Rectal smooth muscle tissue (tissue), 1 donor: ENCODE measurements at regions not wholly inside any gene's neighbourhood (a gene's known extent, or its start where the extent isn't known, plus 50 kb on each side); places are given as distances from the start of the nearest gene placed in this dataset.

Experiments
- H3K27ac ChIP-seq: one replicate; pipeline ENCODE4 v1.7.0; 2013; ENCODE audit warnings: low read depth, low read length, inconsistent platforms
- H3K27me3 ChIP-seq: one replicate; pipeline ENCODE4 v1.7.0; 2013; ENCODE audit warnings: low read length; ENCODE audit not compliant: control insufficient read depth, insufficient read depth
- H3K36me3 ChIP-seq: one replicate; pipeline ENCODE4 v1.7.0; 2013; ENCODE audit warnings: low read length; ENCODE audit not compliant: control insufficient read depth, insufficient read depth
- H3K4me1 ChIP-seq: one replicate; pipeline ENCODE4 v1.7.0; 2013; ENCODE audit warnings: low read length; ENCODE audit not compliant: control insufficient read depth, insufficient read depth
- H3K4me3 ChIP-seq: one replicate; pipeline ENCODE4 v1.7.0; 2013; ENCODE audit warnings: low read length
- H3K9ac ChIP-seq: one replicate; pipeline ENCODE4 v1.7.0; 2013; ENCODE audit warnings: low read length

GRCh38 chr13:24083722-24084421 is 76.6 kb upstream of the SPATA13 start:
- no peak overlapping the region for H3K9ac ChIP-seq
- no peaks in the 10 kb centered on the region for H3K27me3 ChIP-seq
- no peaks in the 10 kb centered on the region for H3K36me3 ChIP-seq
- H3K4me3 ChIP-seq = no peak overlapping the region
- no peak overlapping the region for H3K27ac ChIP-seq
- peaks cover 6% of the 10 kb centered on the region for H3K4me1 ChIP-seq

DNA sequence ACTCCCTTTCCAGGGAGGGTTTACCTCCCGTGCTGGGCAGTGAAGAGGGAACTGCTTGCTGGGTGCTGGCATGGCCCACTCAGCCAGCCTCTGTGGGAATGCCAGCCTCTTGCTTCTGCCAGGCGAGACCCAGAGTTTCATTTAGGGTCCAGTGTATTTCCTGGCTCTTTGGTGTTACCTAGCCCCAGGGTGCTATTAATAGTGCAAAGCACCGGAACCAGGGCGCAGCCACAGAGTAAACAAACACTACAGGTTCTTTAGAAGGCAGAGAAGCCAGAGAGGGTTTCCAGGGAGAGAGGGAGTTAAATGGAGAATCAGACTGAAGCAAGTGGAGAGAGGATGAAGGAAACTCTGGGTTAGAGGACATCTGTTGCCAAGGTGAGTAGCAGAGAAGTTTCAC is 74.9 kb upstream of the SPATA13 start:
- H3K36me3 ChIP-seq = no peaks in the 10 kb centered on the region
- H3K27me3 ChIP-seq = no peaks in the 10 kb centered on the region
- H3K4me1 ChIP-seq = peaks cover under 1% of the 10 kb centered on the region
- no peak overlapping the region for H3K9ac ChIP-seq
- no peak overlapping the region for H3K4me3 ChIP-seq
- H3K27ac ChIP-seq = no peak overlapping the region

DNA sequence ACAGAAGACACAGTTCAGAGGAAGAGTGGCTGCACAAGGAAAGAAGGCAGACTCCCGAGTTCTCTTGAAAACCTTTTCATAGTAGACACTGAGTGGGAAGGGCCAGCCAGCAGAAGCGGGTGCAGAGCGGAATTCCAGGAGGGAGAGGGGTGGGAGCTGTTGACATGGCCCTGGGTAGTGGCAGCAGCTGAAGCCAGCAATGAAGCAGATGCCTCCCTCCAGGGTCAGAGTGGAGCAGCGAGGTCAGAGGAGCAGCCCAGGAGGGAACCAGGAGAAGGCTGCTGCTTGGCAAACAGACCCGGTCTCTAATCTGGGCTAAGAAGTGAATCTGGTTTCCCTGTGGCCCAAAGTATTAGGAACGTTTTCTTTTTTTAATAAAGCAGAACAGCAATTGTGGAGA is 73.9 kb upstream of the SPATA13 start:
- no peak overlapping the region for H3K9ac ChIP-seq

GRCh38 chr13:24087605-24088225 is 72.8 kb upstream of the SPATA13 start:
- H3K36me3 ChIP-seq = no peaks in the 10 kb centered on the region
- H3K9ac ChIP-seq = no peak overlapping the region
- no peaks in the 10 kb centered on the region for H3K4me1 ChIP-seq
- no peak overlapping the region for H3K4me3 ChIP-seq
- H3K27me3 ChIP-seq = no peaks in the 10 kb centered on the region
- H3K27ac ChIP-seq = no peak overlapping the region

More for the DNA sequence above, 73.9 kb upstream of the SPATA13 start:
- Histone ChIP-seq H3K27ac (no peak overlapping the region), H3K36me3 (no peaks in the 10 kb centered on the region), H3K4me1 (no peaks in the 10 kb centered on the region), H3K27me3 (no peaks in the 10 kb centered on the region), H3K4me3 (no peak overlapping the region)

- no peak overlapping the region for H3K9ac ChIP-seq
- no peak overlapping the region for H3K4me3 ChIP-seq
- no peaks in the 10 kb centered on the region for H3K27me3 ChIP-seq
- H3K36me3 ChIP-seq = no peaks in the 10 kb centered on the region
- no peaks in the 10 kb centered on the region for H3K4me1 ChIP-seq
- no peak overlapping the region for H3K27ac ChIP-seq
These were observed 70.5 kb upstream of the SPATA13 start for GRCh38 chr13:24090049-24090448.

DNA sequence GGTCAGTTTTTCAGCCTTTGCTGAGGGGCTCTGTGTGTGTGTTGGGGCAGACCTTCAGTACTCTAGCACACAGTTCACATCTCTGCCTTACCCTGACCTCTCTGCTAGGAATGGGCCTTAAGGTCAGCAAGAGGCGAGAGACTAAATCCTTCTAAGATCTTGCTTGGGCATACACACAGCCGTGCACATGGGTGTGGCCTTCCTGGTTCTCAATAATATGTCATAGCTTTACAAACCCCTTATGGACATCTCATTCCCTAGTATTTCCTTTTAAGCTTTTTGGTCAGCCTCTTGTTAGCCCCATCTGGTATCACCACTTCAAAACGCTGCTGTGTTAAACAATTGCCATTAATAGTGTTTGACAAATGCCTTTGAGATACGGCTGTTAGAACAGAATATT is 69.4 kb upstream of the SPATA13 start:
- Histone ChIP-seq H3K4me3 (no peak overlapping the region), H3K27ac (no peak overlapping the region), H3K36me3 (no peaks in the 10 kb centered on the region), H3K4me1 (no peaks in the 10 kb centered on the region), H3K9ac (no peak overlapping the region), H3K27me3 (no peaks in the 10 kb centered on the region)

DNA sequence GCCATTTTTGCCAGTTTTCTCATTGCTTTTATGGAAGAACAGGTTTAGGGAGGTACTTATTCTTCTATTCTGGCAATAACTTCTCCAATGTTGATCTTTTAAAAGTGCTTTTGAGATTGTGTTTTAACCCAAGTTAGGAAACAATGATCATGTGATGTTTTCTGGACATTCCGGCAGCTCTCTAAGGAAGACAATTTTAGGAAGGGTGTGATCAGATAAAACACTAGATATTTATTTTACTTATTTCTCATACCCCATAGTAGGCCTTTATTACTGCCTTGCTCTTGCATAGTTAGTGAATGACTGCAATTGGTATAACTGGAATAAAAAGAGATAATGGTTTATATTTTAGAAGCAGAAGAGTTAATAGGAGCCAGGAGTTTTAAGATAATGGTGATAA is 68.4 kb upstream of the SPATA13 start:
- no peak overlapping the region for H3K4me3 ChIP-seq
- H3K9ac ChIP-seq = no peak overlapping the region
- no peaks in the 10 kb centered on the region for H3K36me3 ChIP-seq
- H3K4me1 ChIP-seq = no peaks in the 10 kb centered on the region
- H3K27ac ChIP-seq = no peak overlapping the region
- no peaks in the 10 kb centered on the region for H3K27me3 ChIP-seq

GRCh38 chr13:24093047-24093446 is 67.5 kb upstream of the SPATA13 start:
- Histone ChIP-seq H3K27ac (no peak overlapping the region), H3K27me3 (no peaks in the 10 kb centered on the region), H3K36me3 (no peaks in the 10 kb centered on the region), H3K4me3 (no peak overlapping the region), H3K9ac (no peak overlapping the region), H3K4me1 (no peaks in the 10 kb centered on the region)

- Histone ChIP-seq H3K27me3 (no peaks in the 10 kb centered on the region), H3K27ac (no peak overlapping the region), H3K4me1 (no peaks in the 10 kb centered on the region), H3K36me3 (no peaks in the 10 kb centered on the region), H3K9ac (no peak overlapping the region), H3K4me3 (no peak overlapping the region)
These were observed 63.9 kb upstream of the SPATA13 start for GRCh38 chr13:24096659-24097058.

DNA sequence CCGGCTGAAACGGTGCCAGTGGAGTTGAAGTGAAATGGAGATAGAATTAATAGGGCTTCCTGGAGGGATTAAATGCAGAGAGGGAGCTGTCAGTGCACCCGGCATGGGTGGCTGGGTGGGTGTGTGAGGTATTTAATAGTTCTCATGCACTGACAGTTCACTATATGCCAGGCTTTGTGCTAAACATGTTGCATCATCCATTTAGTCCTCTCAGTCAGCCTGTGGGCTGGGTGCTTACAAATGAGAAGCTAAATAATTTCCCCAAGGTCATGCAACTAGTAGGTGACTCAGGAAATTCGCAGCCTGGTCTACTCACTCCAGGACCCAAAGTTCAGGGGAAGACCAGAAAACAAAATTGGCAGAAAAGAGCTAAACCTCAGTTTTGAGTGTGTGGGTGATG is 63.5 kb upstream of the SPATA13 start:
- H3K4me1 ChIP-seq = no peaks in the 10 kb centered on the region
- H3K27me3 ChIP-seq = no peaks in the 10 kb centered on the region
- H3K27ac ChIP-seq = no peak overlapping the region

GRCh38 chr13:24097667-24098066 is 62.9 kb upstream of the SPATA13 start:
- Histone ChIP-seq H3K9ac (no peak overlapping the region), H3K4me1 (no peaks in the 10 kb centered on the region), H3K4me3 (no peak overlapping the region), H3K36me3 (no peaks in the 10 kb centered on the region), H3K27me3 (no peaks in the 10 kb centered on the region), H3K27ac (no peak overlapping the region)

More for the DNA sequence above, 63.5 kb upstream of the SPATA13 start:
- Histone ChIP-seq H3K36me3 (no peaks in the 10 kb centered on the region), H3K4me3 (no peak overlapping the region), H3K9ac (no peak overlapping the region)

GRCh38 chr13:24099490-24099889 is 61.0 kb upstream of the SPATA13 start:
- Histone ChIP-seq H3K9ac (no peak overlapping the region), H3K27ac (no peak overlapping the region), H3K4me3 (no peak overlapping the region), H3K4me1 (no peaks in the 10 kb centered on the region), H3K36me3 (no peaks in the 10 kb centered on the region), H3K27me3 (no peaks in the 10 kb centered on the region)

GRCh38 chr13:24100188-24100587 is 60.3 kb upstream of the SPATA13 start:
- no peak overlapping the region for H3K9ac ChIP-seq
- H3K4me1 ChIP-seq = no peaks in the 10 kb centered on the region
- H3K27me3 ChIP-seq = no peaks in the 10 kb centered on the region
- H3K36me3 ChIP-seq = no peaks in the 10 kb centered on the region
- H3K4me3 ChIP-seq = no peak overlapping the region
- no peak overlapping the region for H3K27ac ChIP-seq
